Muscle layer of duodenum (tissue), 2 donors: ENCODE measurements at regions not wholly inside any gene's neighbourhood (a gene's known extent, or its start where the extent isn't known, plus 50 kb on each side); places are given as distances from the start of the nearest gene placed in this dataset.

Source experiments
- H3K27ac ChIP-seq: one replicate; pipeline ENCODE4 v1.7.0; 2013; ENCODE audit warnings: mild to moderate bottlenecking, low read length
- H3K27me3 ChIP-seq: one replicate; pipeline ENCODE4 v1.7.0; 2013; ENCODE audit warnings: low read depth, mild to moderate bottlenecking, control low read depth, low read length
- H3K36me3 ChIP-seq, 2 donors: one replicate each; pipeline ENCODE4 v1.7.0; 2013; ENCODE audit warnings: low read length in 2 of 2, control low read depth in 1 of 2, mild to moderate bottlenecking in 1 of 2; ENCODE audit not compliant: insufficient read depth in 2 of 2, control insufficient read depth in 1 of 2
- H3K4me1 ChIP-seq, 2 donors: one replicate each; pipeline ENCODE4 v1.7.0; 2013; ENCODE audit warnings: low read length in 2 of 2, mild to moderate bottlenecking in 2 of 2, control low read depth in 1 of 2, moderate library complexity in 1 of 2; ENCODE audit not compliant: insufficient read depth in 2 of 2, control insufficient read depth in 1 of 2
- H3K4me3 ChIP-seq, 2 donors: one replicate each; pipeline ENCODE4 v1.7.0; 2013; ENCODE audit warnings: low read length in 2 of 2, low read depth in 1 of 2, mild to moderate bottlenecking in 1 of 2
- H3K9me3 ChIP-seq, 2 donors: one replicate each; pipeline ENCODE4 v1.7.0; 2013; ENCODE audit warnings: low read length in 2 of 2, control low read depth in 1 of 2, mild to moderate bottlenecking in 1 of 2; ENCODE audit not compliant: control insufficient read depth in 1 of 2
- donor health status: healthy.

- H3K27me3 ChIP-seq = no peaks in the 10 kb centered on the region
- H3K36me3 ChIP-seq = no peaks in the 10 kb centered on the region
- no peak overlapping the region for H3K27ac ChIP-seq
- H3K4me1 ChIP-seq = no peaks in the 10 kb centered on the region
- peaks cover 0 to 6% of the 10 kb centered on the region in 2 donors for H3K9me3 ChIP-seq
- no peak overlapping the region for H3K4me3 ChIP-seq
Observed at GRCh38 chr6:19519941-19520340, 317.2 kb upstream of the ID4 start.

GRCh38 chr6:19524366-19525186, 312.6 kb upstream of the ID4 start:
- Histone ChIP-seq H3K27ac (no peak overlapping the region), H3K4me1 (no peaks in the 10 kb centered on the region), H3K27me3 (no peaks in the 10 kb centered on the region), H3K4me3 (no peak overlapping the region), H3K9me3 (no peaks in the 10 kb centered on the region), H3K36me3 (no peaks in the 10 kb centered on the region)

DNA sequence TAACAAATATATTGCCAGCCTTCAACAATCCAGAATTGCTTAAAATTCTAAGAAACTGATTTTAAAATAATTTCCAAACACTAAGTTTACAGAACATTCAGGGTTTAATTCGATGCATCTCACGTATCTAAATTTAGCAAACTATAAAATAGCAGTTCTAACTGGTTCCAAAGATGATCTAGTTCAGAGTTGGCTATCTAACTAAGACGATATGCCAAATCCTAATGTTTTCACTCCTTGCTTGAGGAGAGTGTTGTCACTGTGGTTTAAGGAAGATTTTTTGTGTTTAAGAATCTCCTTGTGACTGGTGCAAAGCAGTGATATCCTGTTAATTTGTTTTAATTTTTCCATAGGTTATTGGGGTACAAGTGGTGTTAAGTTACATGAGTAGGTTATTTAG, 311.5 kb upstream of the ID4 start:
- no peaks in the 10 kb centered on the region for H3K9me3 ChIP-seq
- no peaks in the 10 kb centered on the region for H3K36me3 ChIP-seq
- H3K27me3 ChIP-seq = no peaks in the 10 kb centered on the region
- H3K27ac ChIP-seq = no peak overlapping the region
- no peaks in the 10 kb centered on the region for H3K4me1 ChIP-seq
- no peak overlapping the region for H3K4me3 ChIP-seq

GRCh38 chr6:19530188-19530587, 307.0 kb upstream of the ID4 start:
- no peak overlapping the region for H3K27ac ChIP-seq
- no peaks in the 10 kb centered on the region for H3K36me3 ChIP-seq
- H3K27me3 ChIP-seq = no peaks in the 10 kb centered on the region
- H3K4me3 ChIP-seq = no peak overlapping the region
- no peaks in the 10 kb centered on the region for H3K4me1 ChIP-seq
- H3K9me3 ChIP-seq = no peaks in the 10 kb centered on the region

DNA sequence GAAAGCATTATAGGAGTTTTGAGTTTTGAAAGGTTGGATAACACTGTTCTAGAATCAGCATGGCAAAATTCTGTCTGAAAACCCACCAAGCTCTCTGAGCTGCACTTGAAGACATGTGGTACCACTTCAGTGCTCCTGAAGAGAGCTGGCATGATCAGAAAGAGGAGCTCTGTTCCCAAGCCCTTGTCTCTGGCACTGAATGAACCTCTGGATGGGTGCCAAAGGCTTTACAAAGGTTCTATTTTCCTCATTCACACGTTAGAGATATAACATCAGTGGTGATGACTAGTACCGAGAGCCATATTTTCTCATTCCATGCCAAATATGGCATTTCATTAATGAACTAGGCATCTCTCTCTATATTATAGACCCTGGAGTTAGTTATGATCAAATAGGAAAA, 301.8 kb upstream of the ID4 start:
- Histone ChIP-seq H3K9me3 (no peaks in the 10 kb centered on the region), H3K27ac (no peak overlapping the region), H3K36me3 (no peaks in the 10 kb centered on the region), H3K4me3 (no peak overlapping the region), H3K27me3 (no peaks in the 10 kb centered on the region), H3K4me1 (no peaks in the 10 kb centered on the region)

- no peak overlapping the region for H3K4me3 ChIP-seq
- H3K27me3 ChIP-seq = no peaks in the 10 kb centered on the region
- H3K27ac ChIP-seq = no peak overlapping the region
- no peaks in the 10 kb centered on the region for H3K4me1 ChIP-seq
- no peaks in the 10 kb centered on the region for H3K36me3 ChIP-seq
- H3K9me3 ChIP-seq = no peaks in the 10 kb centered on the region
Observed at GRCh38 chr6:19536838-19537237, 300.3 kb upstream of the ID4 start.

DNA sequence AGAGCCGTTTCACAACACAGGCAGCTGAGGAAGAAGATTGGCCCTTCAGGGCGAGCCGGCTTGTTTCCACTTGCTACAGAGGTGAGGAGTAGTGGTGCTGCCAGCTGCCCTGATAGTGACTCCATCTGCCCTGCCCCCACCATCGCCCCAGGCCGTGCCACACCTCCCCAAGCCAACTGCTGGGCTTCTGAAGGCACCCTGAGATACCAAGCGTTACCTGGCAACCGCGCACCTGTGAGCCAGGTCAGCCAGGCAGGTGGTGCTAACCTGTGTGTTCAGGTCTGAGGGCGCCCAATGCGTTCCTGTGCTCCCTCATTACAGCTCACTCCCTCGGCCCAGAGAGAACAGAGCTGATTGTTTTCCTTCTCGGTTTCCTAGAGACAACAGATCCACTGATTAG, 299.1 kb upstream of the ID4 start:
- no peaks in the 10 kb centered on the region for H3K4me1 ChIP-seq
- H3K27me3 ChIP-seq = no peaks in the 10 kb centered on the region
- no peaks in the 10 kb centered on the region for H3K36me3 ChIP-seq
- no peak overlapping the region for H3K27ac ChIP-seq
- no peak overlapping the region for H3K4me3 ChIP-seq
- no peaks in the 10 kb centered on the region for H3K9me3 ChIP-seq

DNA sequence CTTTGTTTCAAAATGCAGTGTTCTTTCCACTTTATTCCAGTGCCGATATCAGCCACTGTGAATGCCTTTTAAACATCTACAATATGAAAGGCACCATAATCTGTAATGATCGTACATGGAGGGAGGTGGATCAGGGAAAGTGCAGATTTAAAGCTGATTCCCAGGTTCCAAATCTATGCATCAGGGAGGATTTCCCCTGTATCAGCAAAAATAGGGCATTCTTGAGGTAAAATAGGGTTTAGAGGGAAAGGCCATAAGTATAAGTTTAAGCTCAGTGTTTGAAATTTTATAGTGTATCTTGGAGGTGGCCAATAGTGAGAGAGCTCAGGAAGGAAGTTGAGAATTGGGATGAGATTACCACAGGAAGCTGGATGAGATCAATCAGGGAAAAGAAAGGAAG, 289.7 kb upstream of the ID4 start:
- Histone ChIP-seq H3K27me3 (no peaks in the 10 kb centered on the region), H3K27ac (no peak overlapping the region), H3K9me3 (no peaks in the 10 kb centered on the region), H3K4me1 (no peaks in the 10 kb centered on the region), H3K4me3 (no peak overlapping the region), H3K36me3 (no peaks in the 10 kb centered on the region)

DNA sequence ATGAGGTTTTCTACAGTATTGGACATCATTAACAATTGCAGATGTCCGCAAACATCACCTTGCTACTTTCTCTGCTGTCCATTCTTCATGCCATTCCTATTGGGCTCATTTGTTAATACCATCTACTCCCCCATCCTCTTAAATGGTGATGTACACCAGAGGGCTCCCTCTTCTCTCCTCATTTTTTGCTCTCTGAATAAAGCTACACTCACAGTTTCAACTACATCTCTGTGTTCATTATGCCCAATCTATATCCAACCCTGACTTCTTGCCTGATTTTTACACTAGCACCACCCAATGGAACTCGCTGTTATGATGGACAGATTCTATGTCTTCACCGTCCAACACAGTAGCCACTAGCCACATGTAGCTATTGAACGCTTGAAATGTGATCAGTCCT, 288.1 kb upstream of the ID4 start:
- Histone ChIP-seq H3K27ac (no peak overlapping the region), H3K4me3 (no peak overlapping the region), H3K4me1 (no peaks in the 10 kb centered on the region), H3K27me3 (no peaks in the 10 kb centered on the region), H3K9me3 (no peaks in the 10 kb centered on the region), H3K36me3 (no peaks in the 10 kb centered on the region)

GRCh38 chr6:19550380-19550779, 286.8 kb upstream of the ID4 start:
- H3K27ac ChIP-seq = no peak overlapping the region
- no peaks in the 10 kb centered on the region for H3K9me3 ChIP-seq
- H3K4me3 ChIP-seq = no peak overlapping the region
- no peaks in the 10 kb centered on the region for H3K4me1 ChIP-seq
- H3K36me3 ChIP-seq = no peaks in the 10 kb centered on the region
- H3K27me3 ChIP-seq = no peaks in the 10 kb centered on the region

GRCh38 chr6:19551611-19552010, 285.6 kb upstream of the ID4 start:
- H3K9me3 ChIP-seq = no peaks in the 10 kb centered on the region
- H3K36me3 ChIP-seq = no peaks in the 10 kb centered on the region
- no peaks in the 10 kb centered on the region for H3K4me1 ChIP-seq
- H3K27me3 ChIP-seq = no peaks in the 10 kb centered on the region
- H3K27ac ChIP-seq = no peak overlapping the region
- no peak overlapping the region for H3K4me3 ChIP-seq

- Histone ChIP-seq H3K4me3 (no peak overlapping the region), H3K4me1 (no peaks in the 10 kb centered on the region), H3K36me3 (no peaks in the 10 kb centered on the region), H3K9me3 (no peaks in the 10 kb centered on the region), H3K27ac (no peak overlapping the region), H3K27me3 (no peaks in the 10 kb centered on the region)
Observed at GRCh38 chr6:19552076-19552475, 285.1 kb upstream of the ID4 start.
